ENCODE measurements at regions not wholly inside any gene's neighbourhood (a gene's known extent, or its start where the extent isn't known, plus 50 kb on each side); places are given as distances from the start of the nearest gene placed in this dataset.
"Not testable (repeated sequence)": the region's sequence is repeated elsewhere in the genome, so short reads cannot be mapped to it uniquely, and the experiment has no call there.

DNA sequence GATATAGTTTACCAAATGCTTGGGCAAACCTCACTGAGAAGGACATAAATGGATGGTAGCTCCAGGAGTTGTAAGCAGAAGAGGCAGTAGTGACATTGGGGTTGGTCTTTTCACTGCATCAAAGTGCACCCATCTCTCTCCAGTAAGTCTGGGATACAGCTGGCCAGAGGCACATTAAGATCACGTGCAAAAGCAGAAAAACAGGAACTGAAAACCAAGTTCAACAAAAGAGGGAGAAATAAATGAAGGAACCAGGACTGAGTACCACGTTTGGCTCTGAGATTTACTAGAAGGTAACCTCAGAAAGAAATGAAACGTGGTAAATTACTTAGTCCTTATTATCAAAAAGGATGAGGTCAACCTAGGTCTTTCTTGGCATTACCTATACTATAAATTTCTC, 259.2 kb downstream of the OSR1 start:
- no peaks in the 10 kb centered on the region for H3K4me1 ChIP-seq
- intact Hi-C loops (cut with DNase I) = no loop called here
- no peaks in the 10 kb centered on the region for H3K36me3 ChIP-seq
- no peak for DNase-seq (ENCODE audit: low spot score in 2 of 2)
- TF ChIP-seq, protein P1, sequence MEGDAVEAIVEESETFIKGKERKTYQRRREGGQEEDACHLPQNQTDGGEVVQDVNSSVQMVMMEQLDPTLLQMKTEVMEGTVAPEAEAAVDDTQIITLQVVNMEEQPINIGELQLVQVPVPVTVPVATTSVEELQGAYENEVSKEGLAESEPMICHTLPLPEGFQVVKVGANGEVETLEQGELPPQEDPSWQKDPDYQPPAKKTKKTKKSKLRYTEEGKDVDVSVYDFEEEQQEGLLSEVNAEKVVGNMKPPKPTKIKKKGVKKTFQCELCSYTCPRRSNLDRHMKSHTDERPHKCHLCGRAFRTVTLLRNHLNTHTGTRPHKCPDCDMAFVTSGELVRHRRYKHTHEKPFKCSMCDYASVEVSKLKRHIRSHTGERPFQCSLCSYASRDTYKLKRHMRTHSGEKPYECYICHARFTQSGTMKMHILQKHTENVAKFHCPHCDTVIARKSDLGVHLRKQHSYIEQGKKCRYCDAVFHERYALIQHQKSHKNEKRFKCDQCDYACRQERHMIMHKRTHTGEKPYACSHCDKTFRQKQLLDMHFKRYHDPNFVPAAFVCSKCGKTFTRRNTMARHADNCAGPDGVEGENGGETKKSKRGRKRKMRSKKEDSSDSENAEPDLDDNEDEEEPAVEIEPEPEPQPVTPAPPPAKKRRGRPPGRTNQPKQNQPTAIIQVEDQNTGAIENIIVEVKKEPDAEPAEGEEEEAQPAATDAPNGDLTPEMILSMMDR (IDR thresholded peaks at IDR 0.05) = no peak
- H3K4me3 ChIP-seq = no peak overlapping the region
- no peaks in the 10 kb centered on the region for H3K27me3 ChIP-seq
- no peak overlapping the region for H3K27ac ChIP-seq
- no peaks in the 10 kb centered on the region for H3K9me3 ChIP-seq

- H3K27ac ChIP-seq = no peak overlapping the region
- intact Hi-C loops (cut with DNase I) = no loop called here
- H3K36me3 ChIP-seq = no peaks in the 10 kb centered on the region
- TF ChIP-seq, protein P1 (IDR thresholded peaks at IDR 0.05) = no peak
- no peaks in the 10 kb centered on the region for H3K4me1 ChIP-seq
- H3K27me3 ChIP-seq = no peaks in the 10 kb centered on the region
- no peak for DNase-seq (ENCODE audit: low spot score in 2 of 2)
- H3K4me3 ChIP-seq = no peak overlapping the region
- H3K9me3 ChIP-seq = no peaks in the 10 kb centered on the region
Observed at GRCh38 chr2:19098467-19099160, 259.8 kb downstream of the OSR1 start.

- H3K4me3 ChIP-seq; H3K27me3 ChIP-seq; DNase-seq (ENCODE audit: low spot score in 2 of 2); H3K36me3 ChIP-seq; H3K4me1 ChIP-seq; intact Hi-C loops (cut with DNase I); H3K9me3 ChIP-seq; H3K27ac ChIP-seq: not testable (repeated sequence)
Observed at GRCh38 chr2:19089476-19089875, 268.9 kb downstream of the OSR1 start.

GRCh38 chr2:19086231-19086651, 272.2 kb downstream of the OSR1 start:
- Histone ChIP-seq H3K27me3 (no peaks in the 10 kb centered on the region), H3K9me3 (no peaks in the 10 kb centered on the region), H3K27ac (no peak overlapping the region), H3K4me1 (no peaks in the 10 kb centered on the region), H3K36me3 (no peaks in the 10 kb centered on the region), H3K4me3 (no peak overlapping the region)
- no peak for DNase-seq (ENCODE audit: low spot score in 2 of 2)
- TF ChIP-seq, protein P1 (IDR thresholded peaks at IDR 0.05) = no peak
- intact Hi-C loops (cut with DNase I) = no loop called here

- Histone ChIP-seq H3K4me3 (no peak overlapping the region), H3K9me3 (no peaks in the 10 kb centered on the region), H3K36me3 (no peaks in the 10 kb centered on the region), H3K4me1 (no peaks in the 10 kb centered on the region), H3K27ac (no peak overlapping the region), H3K27me3 (no peaks in the 10 kb centered on the region)
- TF ChIP-seq, protein P1 (IDR thresholded peaks at IDR 0.05) = no peak
- DNase-seq (ENCODE audit: low spot score in 2 of 2) = no peak
- intact Hi-C loops (cut with DNase I) = no loop called here
Observed at GRCh38 chr2:19078709-19079108, 279.7 kb downstream of the OSR1 start.

GRCh38 chr2:19073522-19073921, 284.9 kb downstream of the OSR1 start:
- no peaks in the 10 kb centered on the region for H3K9me3 ChIP-seq
- H3K36me3 ChIP-seq = no peaks in the 10 kb centered on the region
- intact Hi-C loops (cut with DNase I) = no loop called here
- no peak overlapping the region for H3K27ac ChIP-seq
- no peaks in the 10 kb centered on the region for H3K27me3 ChIP-seq
- no peak for DNase-seq (ENCODE audit: low spot score in 2 of 2)
- H3K4me3 ChIP-seq = no peak overlapping the region
- no peaks in the 10 kb centered on the region for H3K4me1 ChIP-seq
- TF ChIP-seq, protein P1 (IDR thresholded peaks at IDR 0.05) = no peak
